Endothelial cell (in vitro differentiated cells): ENCODE measurements at regions not wholly inside any gene's neighbourhood (a gene's known extent, or its start where the extent isn't known, plus 50 kb on each side); places are given as distances from the start of the nearest gene placed in this dataset.

Experiments used
- DNase-seq: peaks from one replicate; pipeline ENCODE4 v3.0.0; 2021; ENCODE audit warnings: low spot score
- H3K27ac Mint-ChIP-seq: one replicate; pipeline ENCODE4 v1.8.0; 2021; ENCODE audit warnings: mixed read lengths, inconsistent platforms; ENCODE audit not compliant: unreplicated experiment
- H3K27me3 Mint-ChIP-seq: one replicate; pipeline ENCODE4 v1.8.0; 2021; ENCODE audit warnings: mild to moderate bottlenecking, moderate library complexity, mixed read lengths, inconsistent platforms; ENCODE audit not compliant: unreplicated experiment
- H3K36me3 Mint-ChIP-seq: one replicate; pipeline ENCODE4 v1.8.0; 2021; ENCODE audit warnings: mild to moderate bottlenecking, low read depth, mixed read lengths, inconsistent platforms; ENCODE audit not compliant: unreplicated experiment
- H3K4me1 Mint-ChIP-seq: one replicate; pipeline ENCODE4 v1.8.0; 2021; ENCODE audit warnings: mild to moderate bottlenecking, mixed read lengths, inconsistent platforms; ENCODE audit not compliant: unreplicated experiment
- H3K4me3 Mint-ChIP-seq: one replicate; pipeline ENCODE4 v1.8.0; 2021; ENCODE audit warnings: mild to moderate bottlenecking, mixed read lengths, inconsistent platforms; ENCODE audit not compliant: unreplicated experiment
- H3K9me3 Mint-ChIP-seq: one replicate; pipeline ENCODE4 v1.8.0; 2021; ENCODE audit warnings: mixed read lengths, inconsistent platforms; ENCODE audit not compliant: unreplicated experiment
- CTCF ChIP-seq: fragments of 200-600 bp; sonication (generic); IDR thresholded peaks from one replicate; pipeline ENCODE4 v1.5.0; 2021; ENCODE audit warnings: antibody characterized with exemption; ENCODE audit not compliant: unreplicated experiment

DNA sequence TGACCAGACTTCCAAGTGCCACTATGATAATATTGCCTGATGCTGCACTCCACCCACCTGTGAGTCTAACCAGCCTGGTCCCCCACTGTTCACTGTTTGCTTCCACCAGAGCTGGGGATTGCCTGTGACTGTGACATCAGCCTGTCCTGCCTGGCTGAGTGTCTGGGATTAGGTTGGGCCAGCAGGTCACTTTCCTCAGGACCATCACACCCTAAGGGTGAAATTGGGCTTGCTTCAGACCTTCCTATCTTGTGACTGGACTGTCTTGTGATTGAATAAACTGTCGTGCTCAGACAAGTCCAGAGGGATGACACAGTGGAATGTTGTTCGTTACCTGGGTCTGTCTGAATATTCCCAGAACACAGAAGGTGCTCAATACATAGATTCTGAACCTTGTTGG is 87.4 kb upstream of the HK2 start:
- TF ChIP-seq CTCF: no peak
- Mint-ChIP-seq H3K27me3 (peaks cover 3% of the 10 kb centered on the region), H3K4me3 (no peak overlapping the region), H3K36me3 (no peaks in the 10 kb centered on the region), H3K9me3 (no peaks in the 10 kb centered on the region), H3K27ac (no peak overlapping the region), H3K4me1 (peaks cover 9% of the 10 kb centered on the region)
- DNase-seq: no peak

- Mint-ChIP-seq H3K27me3 (peaks cover 3% of the 10 kb centered on the region), H3K4me3 (no peak overlapping the region), H3K27ac (no peak overlapping the region), H3K9me3 (no peaks in the 10 kb centered on the region), H3K36me3 (no peaks in the 10 kb centered on the region), H3K4me1 (peaks cover 2% of the 10 kb centered on the region)
- TF ChIP-seq CTCF: no peak
- no peak for DNase-seq
Observed at GRCh38 chr2:74747411-74748080, 86.4 kb upstream of the HK2 start.

DNA sequence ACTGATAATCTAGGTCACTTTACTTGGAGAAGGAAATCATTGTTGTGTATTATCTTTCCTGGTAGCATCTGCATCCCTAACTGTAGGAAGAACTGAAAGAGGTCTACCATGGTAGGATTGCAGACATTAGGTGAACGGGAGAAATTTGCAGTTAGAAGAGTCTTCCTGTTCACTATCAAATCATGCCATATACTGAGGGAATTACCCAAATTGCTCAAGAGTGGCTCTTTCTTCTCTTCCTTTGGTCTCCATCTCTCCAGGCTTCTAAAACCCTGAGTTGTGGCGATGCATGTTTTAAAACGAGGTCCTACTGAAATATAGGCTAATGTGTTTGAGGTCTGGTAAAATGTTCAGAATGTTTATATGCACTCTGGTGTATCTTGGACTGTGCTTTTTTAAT is 85.3 kb upstream of the HK2 start:
- Mint-ChIP-seq H3K36me3 (no peaks in the 10 kb centered on the region), H3K4me1 (no peaks in the 10 kb centered on the region), H3K27me3 (peaks cover 3% of the 10 kb centered on the region), H3K27ac (no peak overlapping the region), H3K9me3 (no peaks in the 10 kb centered on the region), H3K4me3 (no peak overlapping the region)
- no peak for DNase-seq
- TF ChIP-seq CTCF: no peak

- Mint-ChIP-seq H3K36me3 (no peaks in the 10 kb centered on the region), H3K9me3 (no peaks in the 10 kb centered on the region), H3K27me3 (peaks cover 3% of the 10 kb centered on the region), H3K27ac (no peak overlapping the region), H3K4me3 (no peak overlapping the region), H3K4me1 (no peaks in the 10 kb centered on the region)
- no peak for DNase-seq
- TF ChIP-seq CTCF: no peak
Observed at GRCh38 chr2:74749432-74749831, 84.5 kb upstream of the HK2 start.

GRCh38 chr2:74751981-74752851 is 81.7 kb upstream of the HK2 start:
- Mint-ChIP-seq H3K4me3 (no peak overlapping the region), H3K9me3 (peaks cover 8% of the 10 kb centered on the region), H3K27ac (no peak overlapping the region), H3K27me3 (peaks cover 2% of the 10 kb centered on the region), H3K4me1 (no peaks in the 10 kb centered on the region), H3K36me3 (peaks cover 9% of the 10 kb centered on the region)
- no peak for TF ChIP-seq CTCF
- no peak for DNase-seq
